Endothelial cell of umbilical vein (primary cell): ENCODE measurements at regions not wholly inside any gene's neighbourhood (a gene's known extent, or its start where the extent isn't known, plus 50 kb on each side); places are given as distances from the start of the nearest gene placed in this dataset.

Experiments
- EZH2 ChIP-seq: IDR thresholded peaks from 2 replicates; pipeline ENCODE4 v1.6.1; 2012; ENCODE audit warnings: borderline replicate concordance, low read depth, mild to moderate bottlenecking, moderate library complexity, low read length, inconsistent platforms; ENCODE audit not compliant: severe bottlenecking
- GATA2 ChIP-seq: IDR thresholded peaks from 2 replicates; pipeline ENCODE4 v1.7.0; 2011; ENCODE audit warnings: low read depth, mild to moderate bottlenecking, moderate library complexity, mixed read lengths, low read length; ENCODE audit not compliant: insufficient read length, insufficient read depth
- MYC ChIP-seq: IDR thresholded peaks from one replicate; pipeline ENCODE4 v1.6.1; 2011; ENCODE audit warnings: mild to moderate bottlenecking, low read depth, low read length
- POLR2A ChIP-seq: IDR thresholded peaks from 2 replicates; pipeline ENCODE4 v1.6.1; 2012; ENCODE audit warnings: low read depth, mild to moderate bottlenecking, control low read depth, low read length
- POLR2AphosphoS5 ChIP-seq: IDR thresholded peaks from 2 replicates; pipeline ENCODE4 v1.6.1; 2012; ENCODE audit warnings: low read depth, mild to moderate bottlenecking, control low read depth, low read length, moderate library complexity; ENCODE audit not compliant: insufficient read depth
- TF ChIP-seq, protein P1 (sequence below), 2 donors: IDR thresholded peaks; 1 replicate in 1 of 2; 2 replicates in 1 of 2; pipeline ENCODE4 v1.5.1; 2011; ENCODE audit warnings: low read length in 2 of 2, mild to moderate bottlenecking in 2 of 2, moderate library complexity in 2 of 2, control low read depth in 1 of 2, inconsistent platforms in 1 of 2, low read depth in 1 of 2; ENCODE audit not compliant: insufficient read depth in 1 of 2; ENCODE audit errors: extremely low read depth in 1 of 2
- TF ChIP-seq, protein P2 (sequence below): IDR thresholded peaks from 2 replicates; pipeline ENCODE4 v1.6.1; 2011; ENCODE audit not compliant: insufficient read depth, insufficient read length

DNA sequence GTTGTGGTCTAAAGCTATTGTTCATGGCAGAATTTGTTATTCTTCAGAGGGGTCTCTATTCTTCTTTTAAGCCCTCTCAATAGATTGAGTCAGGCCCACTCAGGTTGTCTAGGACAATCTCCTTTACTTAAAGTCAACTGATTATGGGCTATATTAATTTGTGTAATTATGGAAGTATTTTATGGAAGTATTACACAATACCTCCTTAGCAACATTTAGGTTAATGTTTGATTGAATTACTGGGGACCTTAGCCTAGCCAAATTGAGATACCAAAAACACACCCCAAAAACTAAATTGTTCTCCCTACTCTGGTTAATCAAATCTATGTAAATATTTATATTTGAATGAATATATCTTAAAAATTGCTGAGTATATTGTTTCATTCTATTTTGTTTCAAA is 347.1 kb upstream of the GRIN3A start:
- TF ChIP-seq, protein P1, sequence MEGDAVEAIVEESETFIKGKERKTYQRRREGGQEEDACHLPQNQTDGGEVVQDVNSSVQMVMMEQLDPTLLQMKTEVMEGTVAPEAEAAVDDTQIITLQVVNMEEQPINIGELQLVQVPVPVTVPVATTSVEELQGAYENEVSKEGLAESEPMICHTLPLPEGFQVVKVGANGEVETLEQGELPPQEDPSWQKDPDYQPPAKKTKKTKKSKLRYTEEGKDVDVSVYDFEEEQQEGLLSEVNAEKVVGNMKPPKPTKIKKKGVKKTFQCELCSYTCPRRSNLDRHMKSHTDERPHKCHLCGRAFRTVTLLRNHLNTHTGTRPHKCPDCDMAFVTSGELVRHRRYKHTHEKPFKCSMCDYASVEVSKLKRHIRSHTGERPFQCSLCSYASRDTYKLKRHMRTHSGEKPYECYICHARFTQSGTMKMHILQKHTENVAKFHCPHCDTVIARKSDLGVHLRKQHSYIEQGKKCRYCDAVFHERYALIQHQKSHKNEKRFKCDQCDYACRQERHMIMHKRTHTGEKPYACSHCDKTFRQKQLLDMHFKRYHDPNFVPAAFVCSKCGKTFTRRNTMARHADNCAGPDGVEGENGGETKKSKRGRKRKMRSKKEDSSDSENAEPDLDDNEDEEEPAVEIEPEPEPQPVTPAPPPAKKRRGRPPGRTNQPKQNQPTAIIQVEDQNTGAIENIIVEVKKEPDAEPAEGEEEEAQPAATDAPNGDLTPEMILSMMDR (IDR thresholded peaks at IDR 0.05; ENCODE audit: extremely low read depth in 1 of 2, insufficient read depth in 1 of 2, low read depth in 1 of 2, low read length in 2 of 2), result no peak
- TF ChIP-seq POLR2A, result no peak
- no peak for TF ChIP-seq EZH2
- TF ChIP-seq POLR2AphosphoS5, result no peak
- no peak for TF ChIP-seq MYC
- TF ChIP-seq GATA2, result no peak
- TF ChIP-seq, protein P2, sequence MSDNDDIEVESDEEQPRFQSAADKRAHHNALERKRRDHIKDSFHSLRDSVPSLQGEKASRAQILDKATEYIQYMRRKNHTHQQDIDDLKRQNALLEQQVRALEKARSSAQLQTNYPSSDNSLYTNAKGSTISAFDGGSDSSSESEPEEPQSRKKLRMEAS, result no peak
